WTC11 (cell line): ENCODE measurements at regions not wholly inside any gene's neighbourhood (a gene's known extent, or its start where the extent isn't known, plus 50 kb on each side); places are given as distances from the start of the nearest gene placed in this dataset.

ENCODE experiments used
- ATAC-seq: fragments of 200-7000 bp; cut with Tn5 transposase; 2 replicates; pipeline ENCODE4 v1.10.0; 2021; ENCODE audit warnings: mild to moderate bottlenecking, moderate library complexity
- CTCF ChIA-PET: fragments of 300-600 bp; sonication (Branson Sonifier 250); formaldehyde crosslinking; loops from one replicate; lab custom pipeline; 2021; ENCODE audit warnings: antibody characterized with exemption; lab: Charles Lee
- POLR2A ChIA-PET: fragments of 350-600 bp; sonication (Branson Sonifier 250); formaldehyde crosslinking; loops from one replicate; lab custom pipeline; 2021; ENCODE audit warnings: antibody characterized with exemption; lab: Charles Lee
- DNase-seq: peaks from one replicate; pipeline ENCODE4 v3.0.0; 2021; ENCODE audit warnings: low spot score
- H3K27ac Mint-ChIP-seq: 2 replicates; pipeline ENCODE4 v1.8.0; 2021; ENCODE audit warnings: mixed read lengths
- H3K27me3 Mint-ChIP-seq: 2 replicates; pipeline ENCODE4 v1.8.0; 2021; ENCODE audit warnings: low read depth, mild to moderate bottlenecking, moderate library complexity, mixed read lengths
- H3K36me3 Mint-ChIP-seq: 2 replicates; pipeline ENCODE4 v1.8.0; 2021; ENCODE audit warnings: mixed read lengths
- H3K4me1 Mint-ChIP-seq: 2 replicates; pipeline ENCODE4 v1.8.0; 2022; ENCODE audit warnings: mixed read lengths
- H3K4me3 Mint-ChIP-seq: 2 replicates; pipeline ENCODE4 v1.8.0; 2021; ENCODE audit warnings: mild to moderate bottlenecking, moderate library complexity, mixed read lengths
- H3K9me3 Mint-ChIP-seq: 2 replicates; pipeline ENCODE4 v1.8.0; 2021; ENCODE audit warnings: mixed read lengths
- ATF3 ChIP-seq: sonication (generic); formaldehyde crosslinking; conservative IDR thresholded peaks from 2 replicates; pipeline ENCODE4 v1.8.1; 2022; ENCODE audit warnings: mild to moderate bottlenecking, missing genetic modification reagents
- CREM ChIP-seq: sonication (generic); formaldehyde crosslinking; IDR thresholded peaks from 2 replicates; pipeline ENCODE4 v1.8.1; 2022; ENCODE audit warnings: mild to moderate bottlenecking, missing genetic modification reagents, moderate library complexity
- FOXK1 ChIP-seq: sonication (generic); formaldehyde crosslinking; IDR thresholded peaks from 2 replicates; pipeline ENCODE4 v1.8.0; 2022; ENCODE audit warnings: mild to moderate bottlenecking, moderate library complexity, missing genetic modification reagents
- KAT7 ChIP-seq: sonication (generic); formaldehyde crosslinking; IDR thresholded peaks from 2 replicates; pipeline ENCODE4 v1.8.1; 2023; ENCODE audit warnings: missing genetic modification reagents, mild to moderate bottlenecking, borderline replicate concordance
- MAX ChIP-seq: sonication (generic); formaldehyde crosslinking; IDR thresholded peaks from 2 replicates; pipeline ENCODE4 v1.8.0; 2022; ENCODE audit warnings: mild to moderate bottlenecking, missing genetic modification reagents
- MYBL2 ChIP-seq: sonication (generic); formaldehyde crosslinking; IDR thresholded peaks from 2 replicates; pipeline ENCODE4 v1.8.1; 2023; ENCODE audit warnings: mild to moderate bottlenecking, moderate library complexity, missing genetic modification reagents
- PRDM15 ChIP-seq: sonication (generic); formaldehyde crosslinking; IDR thresholded peaks from 2 replicates; pipeline ENCODE4 v1.8.0; 2022; ENCODE audit warnings: missing genetic modification reagents
- PRRX2 ChIP-seq: fragments of 250-450 bp; sonication (Bioruptor Pico); IDR thresholded peaks from 2 replicates; pipeline ENCODE4 v1.8.0; 2021; ENCODE audit warnings: mild to moderate bottlenecking
- RELA ChIP-seq: sonication (generic); formaldehyde crosslinking; IDR thresholded peaks from 2 replicates; pipeline ENCODE4 v1.8.1; 2022; ENCODE audit warnings: missing genetic modification reagents, mild to moderate bottlenecking, borderline replicate concordance
- SMAD3 ChIP-seq: sonication (generic); formaldehyde crosslinking; IDR thresholded peaks from 2 replicates; pipeline ENCODE4 v1.8.0; 2022; ENCODE audit warnings: missing genetic modification reagents, mild to moderate bottlenecking, borderline replicate concordance
- STAT6 ChIP-seq: sonication (generic); formaldehyde crosslinking; conservative IDR thresholded peaks from 2 replicates; pipeline ENCODE4 v1.8.1; 2023; ENCODE audit warnings: mild to moderate bottlenecking, low read depth, missing genetic modification reagents, moderate library complexity
- TEAD4 ChIP-seq: sonication (generic); formaldehyde crosslinking; IDR thresholded peaks from 2 replicates; pipeline ENCODE4 v1.8.0; 2022; ENCODE audit warnings: mild to moderate bottlenecking, missing genetic modification reagents
- ZBTB21 ChIP-seq: sonication (generic); formaldehyde crosslinking; IDR thresholded peaks from 2 replicates; pipeline ENCODE4 v1.8.1; 2023; ENCODE audit warnings: mild to moderate bottlenecking, missing genetic modification reagents, borderline replicate concordance
- ZNF232 ChIP-seq: sonication (generic); formaldehyde crosslinking; IDR thresholded peaks from 2 replicates; pipeline ENCODE4 v1.8.0; 2022; ENCODE audit warnings: mild to moderate bottlenecking, missing genetic modification reagents
- ZNF281 ChIP-seq: sonication (generic); formaldehyde crosslinking; IDR thresholded peaks from 2 replicates; pipeline ENCODE4 v1.8.0; 2023; ENCODE audit warnings: mild to moderate bottlenecking, missing genetic modification reagents

- Mint-ChIP-seq H3K36me3 (peaks cover 34% of the 10 kb centered on the region), H3K9me3 (peaks cover 59% of the 10 kb centered on the region), H3K4me3 (no peak overlapping the region), H3K27ac (no peak overlapping the region), H3K4me1 (no peaks in the 10 kb centered on the region), H3K27me3 (0 out of 2 replicates have a peak, but pooled peaks cover 3% of the 10 kb centered on the region)
- DNase-seq (no peak), ATAC-seq (no peak)
- no peak for TF ChIP-seq RELA (CRISPR knock-in tag)
- no peak for TF ChIP-seq PRRX2 (CRISPR knock-in tag)
- no peak for TF ChIP-seq ZBTB21
- no peak for TF ChIP-seq MAX
- TF ChIP-seq TEAD4 (CRISPR knock-in tag) = no peak
- ChIA-PET CTCF (no interaction called here), POLR2A (no interaction called here)
Measured at GRCh38 chr11:39570526-39570925, 1888.9 kb downstream of the LRRC4C start.

GRCh38 chr11:39569789-39570188 lies 1889.7 kb downstream of the LRRC4C start:
- no peak for DNase-seq
- no peaks in the 10 kb centered on the region for H3K4me1 Mint-ChIP-seq
- peaks cover 62% of the 10 kb centered on the region for H3K9me3 Mint-ChIP-seq
- no peak overlapping the region for H3K4me3 Mint-ChIP-seq
- POLR2A ChIA-PET = no interaction called here
- CTCF ChIA-PET = no interaction called here
- H3K27ac Mint-ChIP-seq = no peak overlapping the region
- TF ChIP-seq PRDM15 (CRISPR knock-in tag) = no peak
- TF ChIP-seq STAT6 (CRISPR knock-in tag) = no peak
- TF ChIP-seq KAT7 (CRISPR knock-in tag) = no peak
- no peak for TF ChIP-seq CREM
- TF ChIP-seq ZNF232 (CRISPR knock-in tag) = no peak
- no peak for TF ChIP-seq ZBTB21
- no peak for TF ChIP-seq ATF3 (CRISPR knock-in tag)
- no peak for TF ChIP-seq MYBL2
- no peak for TF ChIP-seq SMAD3 (CRISPR knock-in tag)
- no peak for TF ChIP-seq ZNF281 (CRISPR knock-in tag)
- TF ChIP-seq FOXK1 (CRISPR knock-in tag) = no peak
- H3K36me3 Mint-ChIP-seq = peaks cover 41% of the 10 kb centered on the region
- no peak for ATAC-seq
- peaks cover 4% of the 10 kb centered on the region for H3K27me3 Mint-ChIP-seq
